ENCODE measurements at regions not wholly inside any gene's neighbourhood (a gene's known extent, or its start where the extent isn't known, plus 50 kb on each side); places are given as distances from the start of the nearest gene placed in this dataset.
A peak's percentile ranks its signal among the peaks of the same experiment; 100 is the strongest.

DNA sequence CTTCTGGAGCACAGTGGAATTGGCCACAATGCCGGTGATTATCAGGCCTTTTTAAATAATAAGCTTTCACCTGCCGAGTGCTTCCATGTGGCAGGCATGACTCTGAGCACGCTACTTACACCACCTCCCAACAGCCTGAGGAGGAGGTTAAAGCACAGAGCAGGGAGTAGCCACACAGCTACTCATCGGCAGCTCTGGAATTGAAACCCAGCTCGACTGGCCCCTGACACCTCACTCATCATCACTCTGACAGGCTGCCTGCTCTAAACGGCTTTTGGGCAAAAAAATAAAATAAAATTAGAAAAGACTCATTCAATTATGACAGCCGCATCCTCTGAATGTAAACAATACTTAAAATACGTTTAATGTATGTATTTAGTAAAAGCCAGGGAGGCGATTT lies 326.4 kb upstream of the NOCT start:
- DNase-seq (ENCODE audit: low read depth), result no peak
- no peak for TF ChIP-seq CTCF (conservative IDR thresholded peaks at IDR 0.05; ENCODE audit: low read depth, low read length)
- no peak overlapping the region for H3K4me3 ChIP-seq (ENCODE audit: low read depth, low read length)

DNA sequence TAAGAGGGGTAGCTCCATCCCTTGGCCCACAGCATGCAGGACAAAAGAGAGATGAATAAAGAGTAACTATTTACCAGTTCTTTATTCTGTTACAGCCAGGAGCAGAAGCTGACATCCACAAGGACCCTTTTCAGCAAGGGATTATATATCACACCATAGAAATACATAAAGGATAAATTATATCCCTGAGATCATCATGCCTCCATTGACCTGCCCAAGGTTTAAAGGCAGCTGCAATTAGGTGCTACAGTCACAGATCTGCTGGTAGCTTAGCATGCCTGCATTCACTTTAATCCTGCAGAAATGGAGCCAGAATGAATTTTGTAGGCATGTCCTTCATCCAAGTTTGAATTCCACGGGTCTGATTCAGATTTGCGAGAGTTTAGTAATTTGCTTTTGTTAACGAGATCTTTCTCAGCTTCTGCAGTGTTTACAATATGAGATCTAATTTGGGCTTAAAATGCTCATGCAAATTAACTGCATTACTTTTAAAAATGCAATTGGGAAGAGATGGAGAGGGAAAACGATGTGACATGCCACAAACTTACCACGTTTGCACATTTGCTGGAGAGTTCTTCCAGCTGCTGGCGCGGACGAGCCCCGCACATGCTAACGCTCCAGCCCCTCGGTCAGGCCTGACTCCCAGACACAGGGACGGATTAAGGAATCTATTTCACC lies 327.0 kb upstream of the NOCT start:
- DNase-seq (ENCODE audit: low read depth), result no peak
- H3K4me3 ChIP-seq (ENCODE audit: low read depth, low read length), result no peak overlapping the region
- TF ChIP-seq CTCF (conservative IDR thresholded peaks at IDR 0.05; ENCODE audit: low read depth, low read length), result no peak

DNA sequence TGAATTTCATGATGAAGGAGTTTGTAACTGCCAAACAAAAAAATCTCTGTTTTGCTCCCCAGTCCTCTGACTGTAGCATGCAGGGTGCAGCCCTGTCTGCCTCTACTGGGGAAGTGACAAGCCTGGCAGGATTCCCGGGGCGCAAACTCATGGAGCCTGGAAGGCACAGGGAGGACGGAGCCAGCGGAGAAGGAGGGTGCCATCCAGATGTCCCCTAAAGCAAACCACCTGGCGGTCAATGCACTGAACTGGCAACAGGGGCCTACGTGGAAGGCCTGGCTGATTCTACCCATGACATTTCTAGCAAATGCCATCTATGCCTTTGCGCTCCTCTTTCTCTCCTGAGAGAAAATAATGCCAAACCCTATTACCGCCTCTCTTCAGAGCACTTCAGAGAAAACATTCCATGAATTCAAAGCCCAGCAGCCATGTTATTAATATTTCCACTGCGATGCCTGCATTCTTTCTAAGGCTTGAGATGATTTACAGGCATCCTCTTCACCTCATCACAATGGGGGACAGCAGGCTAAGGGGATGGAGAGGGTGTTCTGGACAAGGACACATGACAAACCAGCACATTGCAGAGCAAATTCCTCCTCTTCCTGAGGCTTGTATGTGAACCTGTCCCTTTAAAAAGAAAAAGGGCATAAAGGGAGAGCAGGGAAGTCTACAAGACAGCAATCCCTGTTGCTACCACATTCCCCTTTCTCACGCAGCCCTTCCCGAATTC lies 329.3 kb upstream of the NOCT start:
- TF ChIP-seq CTCF (conservative IDR thresholded peaks at IDR 0.05; ENCODE audit: low read depth, low read length), result no peak
- no peak for DNase-seq (ENCODE audit: low read depth)

DNA sequence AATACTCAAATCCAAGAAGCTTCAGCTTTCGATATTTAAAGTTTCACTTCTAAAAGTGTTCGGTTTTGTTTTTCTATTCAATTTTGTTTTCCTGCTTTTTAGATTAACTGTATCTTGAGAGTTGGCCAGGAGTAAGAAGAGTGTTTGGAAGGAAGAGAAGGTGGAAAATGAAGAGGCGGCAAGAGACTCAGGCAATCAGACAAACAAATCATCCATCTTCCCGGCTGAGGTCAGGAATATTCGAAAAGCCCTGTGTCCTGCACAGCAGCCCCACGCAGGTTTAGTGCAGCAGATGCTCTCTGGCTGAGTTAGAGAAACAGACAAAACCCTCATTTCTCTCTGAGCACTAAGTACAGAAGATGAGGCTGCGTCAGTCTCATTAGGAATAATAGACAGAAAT lies 330.3 kb upstream of the NOCT start:
- DNase-seq (ENCODE audit: low read depth), result no peak
- TF ChIP-seq CTCF (conservative IDR thresholded peaks at IDR 0.05; ENCODE audit: low read depth, low read length), result no peak
- no peak overlapping the region for H3K4me3 ChIP-seq (ENCODE audit: low read depth, low read length)

More for the DNA sequence above, 329.3 kb upstream of the NOCT start:
- no peak overlapping the region for H3K4me3 ChIP-seq (ENCODE audit: low read depth, low read length)

- no peak overlapping the region for H3K4me3 ChIP-seq (ENCODE audit: low read depth, low read length)
- no peak for DNase-seq (ENCODE audit: low read depth)
- TF ChIP-seq CTCF (conservative IDR thresholded peaks at IDR 0.05; ENCODE audit: low read depth, low read length), result peak; percentile 89
Measured at GRCh38 chr4:138680989-138681604, 334.5 kb upstream of the NOCT start.

DNA sequence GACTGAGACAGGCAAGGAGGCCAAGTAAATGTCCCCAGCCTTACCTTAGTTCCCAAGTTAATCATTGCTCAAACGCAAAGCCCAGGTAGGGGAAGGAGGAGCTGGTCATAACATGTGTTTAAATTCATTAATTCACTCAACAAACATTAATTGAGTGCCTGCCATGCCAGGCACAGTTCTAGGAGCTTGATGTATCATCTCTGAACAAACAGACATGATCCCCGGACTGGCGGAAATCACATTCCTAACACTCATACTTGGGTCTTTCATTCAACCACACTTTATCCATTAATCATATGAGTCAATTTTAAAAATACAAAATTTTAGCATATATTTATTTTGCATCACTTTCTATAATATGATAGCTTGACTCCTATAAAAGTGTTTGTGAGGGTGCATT lies 335.3 kb upstream of the NOCT start:
- H3K4me3 ChIP-seq (ENCODE audit: low read depth, low read length), result no peak overlapping the region
- DNase-seq (ENCODE audit: low read depth), result no peak
- no peak for TF ChIP-seq CTCF (conservative IDR thresholded peaks at IDR 0.05; ENCODE audit: low read depth, low read length)

Measured in epithelial cell of proximal tubule (primary cell).